GM12892 (cell line): ENCODE measurements at regions not wholly inside any gene's neighbourhood (a gene's known extent, or its start where the extent isn't known, plus 50 kb on each side); places are given as distances from the start of the nearest gene placed in this dataset.

Source experiments
- POLR2A ChIP-seq: IDR thresholded peaks from 2 replicates; pipeline ENCODE4 v1.6.1; 2011; ENCODE audit warnings: low read depth, low read length, control low read depth
- POLR2AphosphoS5 ChIP-seq: IDR thresholded peaks from 2 replicates; pipeline ENCODE4 v1.6.1; 2011; ENCODE audit warnings: low read depth, low read length, control low read depth
- TAF1 ChIP-seq: IDR thresholded peaks from 2 replicates; pipeline ENCODE4 v1.6.1; 2011; ENCODE audit warnings: low read depth, mild to moderate bottlenecking, control low read depth, low read length, borderline replicate concordance

- TF ChIP-seq TAF1 (no peak), POLR2AphosphoS5 (no peak), POLR2A (no peak)
Observed at GRCh38 chr12:91574975-91575374, 392.4 kb upstream of the DCN start.
